ENCODE measurements at regions not wholly inside any gene's neighbourhood (a gene's known extent, or its start where the extent isn't known, plus 50 kb on each side); places are given as distances from the start of the nearest gene placed in this dataset.

DNA sequence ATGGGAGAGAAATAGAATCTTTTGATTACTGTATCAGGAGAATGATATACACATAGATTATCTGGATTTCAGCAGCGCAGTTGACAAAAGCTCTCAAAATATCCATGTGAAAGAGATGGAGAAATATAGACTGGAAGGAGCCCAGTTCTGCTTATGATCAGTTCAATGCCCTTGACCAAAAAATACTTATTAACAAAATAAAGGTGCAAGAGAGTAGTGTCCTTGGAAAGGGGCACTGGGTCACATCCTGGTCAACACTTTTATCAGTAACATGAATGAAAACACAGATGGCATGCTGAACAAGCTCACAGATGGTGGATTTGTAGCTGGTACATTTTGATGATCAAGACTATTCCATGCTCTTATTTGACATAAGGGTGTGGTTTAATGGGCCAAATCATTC, 63.9 kb upstream of the PLEKHG1 start:
- H3K27me3 ChIP-seq (ENCODE audit: insufficient read depth), result no peaks in the 10 kb centered on the region; the same call in 1 of the 2 replicates
- H3K4me3 ChIP-seq (ENCODE audit: low read depth in 2 of 2, low read length in 1 of 2), result no peak overlapping the region
- no peaks in the 10 kb centered on the region for H3K4me1 ChIP-seq (ENCODE audit: control insufficient read depth in 1 of 2, insufficient read depth in 2 of 2, low read depth in 1 of 2, low read length in 1 of 2)
- ChIA-PET POLR2A (no interaction called here), CTCF (no interaction called here)
- H3K4me2 ChIP-seq, result no peak overlapping the region
- no peaks in the 10 kb centered on the region for H3F3A ChIP-seq (replicated peaks; ENCODE audit: insufficient read depth)
- no peaks in the 10 kb centered on the region for H3K79me2 ChIP-seq (ENCODE audit: insufficient read depth)
- DNase-seq, result no peak
- H3K9me3 ChIP-seq, result no peaks in the 10 kb centered on the region
- no peak overlapping the region for H3K27ac ChIP-seq (ENCODE audit: low read depth in 2 of 2, low read length in 1 of 2)
- no peaks in the 10 kb centered on the region for H3K9me2 ChIP-seq
- no peak overlapping the region for H3K9ac ChIP-seq
- no peak overlapping the region for H2AFZ ChIP-seq (ENCODE audit: low read depth)
- 27% methylated on average over 1 of the region's 1 CpG for WGBS (ENCODE audit: low lambda C conversion rate)
- TF ChIP-seq JUND (IDR thresholded peaks at IDR 0.05) (no peak), YY1 (IDR thresholded peaks at IDR 0.05; ENCODE audit: low read depth) (no peak), EP300 (IDR thresholded peaks at IDR 0.05; ENCODE audit: borderline replicate concordance in 1 of 2, low read depth in 1 of 2, low read length in 1 of 2) (no peak), SIN3A (IDR thresholded peaks at IDR 0.05; ENCODE audit: borderline replicate concordance, low read depth, low read length) (no peak), RXRA (IDR thresholded peaks at IDR 0.05; ENCODE audit: borderline replicate concordance, low read depth) (no peak), CHD2 (IDR thresholded peaks at IDR 0.05; ENCODE audit: low read length, partially characterized antibody) (no peak), TEAD4 (IDR thresholded peaks at IDR 0.05; ENCODE audit: borderline replicate concordance, insufficient read depth) (no peak), FOXM1 (IDR thresholded peaks at IDR 0.05; ENCODE audit: low read depth) (no peak), GATA2 (CRISPR knock-in tag; IDR thresholded peaks at IDR 0.05) (no peak), FOXJ3 (CRISPR knock-in tag; IDR thresholded peaks at IDR 0.05) (no peak), SMC3 (IDR thresholded peaks at IDR 0.05; ENCODE audit: low read depth, low read length) (no peak), TAF1 (IDR thresholded peaks at IDR 0.05; ENCODE audit: borderline replicate concordance, low read depth, low read length) (no peak)
- TF ChIP-seq, protein P1, sequence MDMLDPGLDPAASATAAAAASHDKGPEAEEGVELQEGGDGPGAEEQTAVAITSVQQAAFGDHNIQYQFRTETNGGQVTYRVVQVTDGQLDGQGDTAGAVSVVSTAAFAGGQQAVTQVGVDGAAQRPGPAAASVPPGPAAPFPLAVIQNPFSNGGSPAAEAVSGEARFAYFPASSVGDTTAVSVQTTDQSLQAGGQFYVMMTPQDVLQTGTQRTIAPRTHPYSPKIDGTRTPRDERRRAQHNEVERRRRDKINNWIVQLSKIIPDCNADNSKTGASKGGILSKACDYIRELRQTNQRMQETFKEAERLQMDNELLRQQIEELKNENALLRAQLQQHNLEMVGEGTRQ (IDR thresholded peaks at IDR 0.05; ENCODE audit: borderline replicate concordance, low read depth, low read length), result no peak
- no peaks in the 10 kb centered on the region for H4K20me1 ChIP-seq (ENCODE audit: insufficient read depth)
- no peaks in the 10 kb centered on the region for H3K36me3 ChIP-seq (replicated peaks in 1 of 2; ENCODE audit: control insufficient read depth in 1 of 2, insufficient read depth in 2 of 2, low read length in 1 of 2)

DNA sequence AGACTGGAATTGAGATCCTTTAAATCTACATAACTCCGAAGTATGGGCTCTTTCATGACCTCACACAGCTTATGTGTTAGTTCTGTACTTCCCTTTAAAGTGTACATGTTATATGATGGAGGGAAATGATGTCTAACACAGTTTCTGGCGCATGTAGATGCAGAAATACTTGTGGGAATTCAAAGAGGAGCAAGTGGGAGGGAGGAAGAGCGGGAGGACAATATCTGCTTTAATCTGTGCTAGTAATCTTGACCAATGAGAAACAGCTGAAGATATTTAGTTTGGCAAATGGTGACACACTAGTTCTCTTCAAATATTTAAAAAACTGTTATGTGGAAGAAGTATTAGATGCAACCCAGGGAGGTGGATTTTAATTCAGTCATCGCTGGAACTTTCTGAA, 62.9 kb upstream of the PLEKHG1 start:
- no peaks in the 10 kb centered on the region for H3K79me2 ChIP-seq (ENCODE audit: insufficient read depth)
- no peaks in the 10 kb centered on the region for H3K4me1 ChIP-seq (ENCODE audit: control insufficient read depth in 1 of 2, insufficient read depth in 2 of 2, low read depth in 1 of 2, low read length in 1 of 2)
- TF ChIP-seq PBX3 (IDR thresholded peaks at IDR 0.05), result no peak
- TF ChIP-seq RAD21 (IDR thresholded peaks at IDR 0.05; ENCODE audit: low read length), result no peak
- no peak for TF ChIP-seq MEF2A (IDR thresholded peaks at IDR 0.05; ENCODE audit: borderline replicate concordance, low read depth)
- TF ChIP-seq NRF1 (IDR thresholded peaks at IDR 0.05; ENCODE audit: low read depth, low read length), result no peak
- TF ChIP-seq TAF1 (IDR thresholded peaks at IDR 0.05; ENCODE audit: borderline replicate concordance, low read depth, low read length), result no peak
- TF ChIP-seq, protein P1 (IDR thresholded peaks at IDR 0.05; ENCODE audit: borderline replicate concordance, low read depth, low read length), result no peak
- no peaks in the 10 kb centered on the region for H3K9me3 ChIP-seq
- H3K36me3 ChIP-seq (replicated peaks in 1 of 2; ENCODE audit: control insufficient read depth in 1 of 2, insufficient read depth in 2 of 2, low read length in 1 of 2), result no peaks in the 10 kb centered on the region
- no peaks in the 10 kb centered on the region for H4K20me1 ChIP-seq (ENCODE audit: insufficient read depth)
- no peaks in the 10 kb centered on the region for H3K27me3 ChIP-seq (ENCODE audit: insufficient read depth)
- ChIA-PET POLR2A (no interaction called here), CTCF (no interaction called here)
- no peak for DNase-seq
- no peak overlapping the region for H3K4me3 ChIP-seq (ENCODE audit: low read depth in 2 of 2, low read length in 1 of 2)
- H3K27ac ChIP-seq (ENCODE audit: low read depth in 2 of 2, low read length in 1 of 2), result no peak overlapping the region
- no peaks in the 10 kb centered on the region for H3F3A ChIP-seq (replicated peaks; ENCODE audit: insufficient read depth)
- no peak overlapping the region for H2AFZ ChIP-seq (ENCODE audit: low read depth)
- H3K9me2 ChIP-seq, result no peaks in the 10 kb centered on the region
- 11% methylated on average over 4 of the region's 4 CpGs for WGBS (ENCODE audit: low lambda C conversion rate)
- H3K4me2 ChIP-seq, result no peak overlapping the region
- H3K9ac ChIP-seq, result no peak overlapping the region

Measured in SK-N-SH (cell line).